Mesodermal cell (in vitro differentiated cells): ENCODE measurements at regions not wholly inside any gene's neighbourhood (a gene's known extent, or its start where the extent isn't known, plus 50 kb on each side); places are given as distances from the start of the nearest gene placed in this dataset.

Experiments used
- H3K27ac ChIP-seq: 2 replicates; pipeline ENCODE4 v1.7.0; 2013; ENCODE audit warnings: mild to moderate bottlenecking, low read depth, low read length, moderate library complexity; ENCODE audit not compliant: severe bottlenecking
- H3K36me3 ChIP-seq: 2 replicates; pipeline ENCODE4 v1.7.1; 2013; ENCODE audit warnings: mild to moderate bottlenecking, low read length, moderate library complexity; ENCODE audit not compliant: control insufficient read depth, insufficient read depth
- H3K4me1 ChIP-seq: one replicate; pipeline ENCODE4 v1.7.1; 2013; ENCODE audit warnings: mild to moderate bottlenecking, low read length; ENCODE audit not compliant: insufficient read depth, control insufficient read depth, poor library complexity, severe bottlenecking
- H3K4me3 ChIP-seq: 2 replicates; pipeline ENCODE4 v1.7.0; 2013; ENCODE audit warnings: low read length, control low read depth, mild to moderate bottlenecking; ENCODE audit not compliant: insufficient read depth, poor library complexity, severe bottlenecking; ENCODE audit errors: extremely low read depth
- H3K9me3 ChIP-seq: 2 replicates; pipeline ENCODE4 v1.7.1; 2013; ENCODE audit warnings: mild to moderate bottlenecking, low read length, moderate library complexity; ENCODE audit not compliant: control insufficient read depth
- WGBS, 2 experiments: methylation state at CpG; one replicate each; pipeline ENCODE4 v1.1.5; 2013; ENCODE audit warnings: missing lambda C conversion rate in 2 of 2; ENCODE audit not compliant: insufficient coverage in 2 of 2; 5-methylcytosine and 5-hydroxymethylcytosine counted together

GRCh38 chr2:144673456-144673855, 153.5 kb upstream of the ZEB2 start:
- no peak overlapping the region for H3K27ac ChIP-seq
- 50 to 63% methylated on average over 2 to 3 of the region's 3 CpGs for WGBS, 2 experiments
- H3K4me3 ChIP-seq: no peak overlapping the region
- H3K4me1 ChIP-seq: no peaks in the 10 kb centered on the region
- no peaks in the 10 kb centered on the region for H3K9me3 ChIP-seq
- no peaks in the 10 kb centered on the region for H3K36me3 ChIP-seq

GRCh38 chr2:144671695-144672455, 152.0 kb upstream of the ZEB2 start:
- H3K4me3 ChIP-seq: no peak overlapping the region
- H3K9me3 ChIP-seq: no peaks in the 10 kb centered on the region
- no peaks in the 10 kb centered on the region for H3K4me1 ChIP-seq
- WGBS, 2 experiments: 77 to 85% methylated on average over 3 to 4 of the region's 4 CpGs
- no peaks in the 10 kb centered on the region for H3K36me3 ChIP-seq
- H3K27ac ChIP-seq: no peak overlapping the region

- no CpG with 5 or more reads among the region's 1 CpG for WGBS, 2 experiments
- H3K27ac ChIP-seq: no peak overlapping the region
- no peaks in the 10 kb centered on the region for H3K4me1 ChIP-seq
- no peaks in the 10 kb centered on the region for H3K36me3 ChIP-seq
- H3K9me3 ChIP-seq: no peaks in the 10 kb centered on the region
- H3K4me3 ChIP-seq: no peak overlapping the region
These were observed 150.8 kb upstream of the ZEB2 start for GRCh38 chr2:144670738-144671137.

GRCh38 chr2:144670080-144670479, 150.2 kb upstream of the ZEB2 start:
- no peaks in the 10 kb centered on the region for H3K4me1 ChIP-seq
- no peak overlapping the region for H3K27ac ChIP-seq
- H3K9me3 ChIP-seq: no peaks in the 10 kb centered on the region
- no peaks in the 10 kb centered on the region for H3K36me3 ChIP-seq
- 80 to 100% methylated on average over 1 to 2 of the region's 2 CpGs for WGBS, 2 experiments
- no peak overlapping the region for H3K4me3 ChIP-seq

- H3K4me1 ChIP-seq: no peaks in the 10 kb centered on the region
- no peak overlapping the region for H3K27ac ChIP-seq
- no peaks in the 10 kb centered on the region for H3K9me3 ChIP-seq
- no peaks in the 10 kb centered on the region for H3K36me3 ChIP-seq
- 91 to 94% methylated on average over 3 to 5 of the region's 7 CpGs for WGBS, 2 experiments
- H3K4me3 ChIP-seq: no peak overlapping the region
These were observed 149.5 kb upstream of the ZEB2 start for GRCh38 chr2:144669196-144669987.

- Histone ChIP-seq H3K9me3 (no peaks in the 10 kb centered on the region), H3K4me1 (no peaks in the 10 kb centered on the region), H3K4me3 (no peak overlapping the region), H3K36me3 (no peaks in the 10 kb centered on the region), H3K27ac (no peak overlapping the region)
- WGBS, 2 experiments: no CpG with 5 or more reads among the region's 1 CpG
These were observed 148.7 kb upstream of the ZEB2 start for GRCh38 chr2:144668493-144669110.

GRCh38 chr2:144666032-144666431, 146.1 kb upstream of the ZEB2 start:
- no peak overlapping the region for H3K27ac ChIP-seq
- H3K9me3 ChIP-seq: no peaks in the 10 kb centered on the region
- no peaks in the 10 kb centered on the region for H3K36me3 ChIP-seq
- H3K4me3 ChIP-seq: no peak overlapping the region
- 92 to 95% methylated on average over 3 of the region's 5 CpGs for WGBS, 2 experiments
- peaks cover 1% of the 10 kb centered on the region for H3K4me1 ChIP-seq

- peaks cover 5% of the 10 kb centered on the region for H3K4me1 ChIP-seq
- WGBS, 2 experiments: 95 to 98% methylated on average over 5 to 6 of the region's 6 CpGs
- H3K36me3 ChIP-seq: no peaks in the 10 kb centered on the region
- H3K9me3 ChIP-seq: no peaks in the 10 kb centered on the region
- H3K4me3 ChIP-seq: no peak overlapping the region
- no peak overlapping the region for H3K27ac ChIP-seq
These were observed 143.3 kb upstream of the ZEB2 start for GRCh38 chr2:144663207-144663606.

- H3K36me3 ChIP-seq: no peaks in the 10 kb centered on the region
- peaks cover 5% of the 10 kb centered on the region for H3K4me1 ChIP-seq
- H3K9me3 ChIP-seq: no peaks in the 10 kb centered on the region
- WGBS, 2 experiments: 78 to 88% methylated on average over 1 to 2 of the region's 5 CpGs
- no peak overlapping the region for H3K27ac ChIP-seq
- H3K4me3 ChIP-seq: no peak overlapping the region
These were observed 140.8 kb upstream of the ZEB2 start for GRCh38 chr2:144660518-144661316.

- H3K9me3 ChIP-seq: no peaks in the 10 kb centered on the region
- H3K4me3 ChIP-seq: no peak overlapping the region
- H3K27ac ChIP-seq: no peak overlapping the region
- H3K4me1 ChIP-seq: peaks cover 5% of the 10 kb centered on the region
- 97 to 99% methylated on average over 6 to 10 of the region's 10 CpGs for WGBS, 2 experiments
- H3K36me3 ChIP-seq: no peaks in the 10 kb centered on the region
These were observed 139.9 kb upstream of the ZEB2 start for GRCh38 chr2:144659731-144660275.
